GM20000 (cell line): ENCODE measurements at regions not wholly inside any gene's neighbourhood (a gene's known extent, or its start where the extent isn't known, plus 50 kb on each side); places are given as distances from the start of the nearest gene placed in this dataset.

Source experiments
- DNase-seq: peaks from one replicate; pipeline ENCODE4 v3.0.0; 2012; ENCODE audit warnings: low spot score
- CTCF ChIP-seq: IDR thresholded peaks from 2 replicates; pipeline ENCODE4 v1.5.1; 2012; ENCODE audit warnings: mild to moderate bottlenecking, control low read depth; ENCODE audit errors: extremely low read depth, missing control alignments

DNA sequence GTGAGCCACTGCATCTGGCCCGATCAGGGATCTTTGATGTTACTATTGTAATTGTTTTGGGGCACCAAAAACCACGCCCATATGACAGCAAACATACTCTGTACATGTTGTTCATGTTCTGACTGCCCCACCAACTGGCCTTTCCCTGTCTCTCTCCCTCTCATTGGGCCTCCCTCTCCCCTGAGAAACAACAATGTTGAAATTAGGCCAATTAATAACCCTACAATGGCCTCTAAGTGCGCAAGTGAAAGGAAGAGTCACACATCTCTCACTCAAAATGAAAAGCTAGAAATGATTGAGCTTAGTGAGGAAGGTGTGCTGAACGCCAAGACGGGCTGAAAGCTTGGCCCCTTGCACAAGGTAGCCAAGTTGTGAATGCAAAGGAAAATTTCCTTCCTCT is 50.3 kb upstream of the SDK1 start:
- DNase-seq: no peak

More for the DNA sequence above, 50.3 kb upstream of the SDK1 start:
- TF ChIP-seq CTCF: no peak
